ENCODE measurements at regions not wholly inside any gene's neighbourhood (a gene's known extent, or its start where the extent isn't known, plus 50 kb on each side); places are given as distances from the start of the nearest gene placed in this dataset.

GRCh38 chr4:38511702-38512101, 152.3 kb upstream of the KLF3 start:
- POLR2A ChIA-PET = no interaction called here
- Histone ChIP-seq H3K36me3 (ENCODE audit: insufficient read depth, low read length) (no peaks in the 10 kb centered on the region), H3K9me2 (ENCODE audit: insufficient read depth, low read length) (no peaks in the 10 kb centered on the region), H3K27ac (ENCODE audit: low read depth, low read length, poor library complexity, severe bottlenecking) (no peak overlapping the region), H3K4me3 (ENCODE audit: low read depth, low read length, poor library complexity, severe bottlenecking) (no peak overlapping the region), H3K9me3 (ENCODE audit: low read length) (no peaks in the 10 kb centered on the region), H3K4me2 (ENCODE audit: low read length) (no peak overlapping the region), H2AFZ (ENCODE audit: low read length) (no peak overlapping the region), H4K20me1 (ENCODE audit: insufficient read depth, low read length) (no peaks in the 10 kb centered on the region), H3K79me2 (ENCODE audit: insufficient read depth, low read depth, low read length) (no peaks in the 10 kb centered on the region), H3K4me1 (ENCODE audit: insufficient read depth, low read length, poor library complexity, severe bottlenecking) (no peaks in the 10 kb centered on the region)
- no peak for DNase-seq (ENCODE audit: low spot score)
- intact Hi-C loops (cut with micrococcal nuclease; ENCODE audit: unreplicated experiment) = no loop called here
- no peak for TF ChIP-seq EZH2phosphoT487 (IDR thresholded peaks at IDR 0.05; ENCODE audit: borderline replicate concordance, low read depth, low read length)
- TF ChIP-seq CTCF (conservative IDR thresholded peaks at IDR 0.05; ENCODE audit: low read length) = no peak
- BruUV-seq (replicated peaks) = no TSS peak
- CTCF ChIA-PET (ENCODE audit: unreplicated experiment) = no interaction called here

GRCh38 chr4:38512840-38513239, 151.2 kb upstream of the KLF3 start:
- Histone ChIP-seq H4K20me1 (ENCODE audit: insufficient read depth, low read length) (no peaks in the 10 kb centered on the region), H3K4me1 (ENCODE audit: insufficient read depth, low read length, poor library complexity, severe bottlenecking) (no peaks in the 10 kb centered on the region), H3K9me3 (ENCODE audit: low read length) (no peaks in the 10 kb centered on the region), H3K9me2 (ENCODE audit: insufficient read depth, low read length) (no peaks in the 10 kb centered on the region), H3K4me2 (ENCODE audit: low read length) (no peak overlapping the region), H3K4me3 (ENCODE audit: low read depth, low read length, poor library complexity, severe bottlenecking) (no peak overlapping the region), H3K27ac (ENCODE audit: low read depth, low read length, poor library complexity, severe bottlenecking) (no peak overlapping the region), H2AFZ (ENCODE audit: low read length) (no peak overlapping the region), H3K36me3 (ENCODE audit: insufficient read depth, low read length) (no peaks in the 10 kb centered on the region), H3K79me2 (ENCODE audit: insufficient read depth, low read depth, low read length) (no peaks in the 10 kb centered on the region)
- BruUV-seq (replicated peaks) = no TSS peak
- no peak for DNase-seq (ENCODE audit: low spot score)
- intact Hi-C loops (cut with micrococcal nuclease; ENCODE audit: unreplicated experiment) = no loop called here
- POLR2A ChIA-PET = interaction anchor here (1.1 kb wide), 1 partner anchor 8 kb away, joined by 3 read pairs; no protein-coding TSS in a partner anchor
- TF ChIP-seq EZH2phosphoT487 (IDR thresholded peaks at IDR 0.05; ENCODE audit: borderline replicate concordance, low read depth, low read length) (no peak), CTCF (conservative IDR thresholded peaks at IDR 0.05; ENCODE audit: low read length) (no peak)
- CTCF ChIA-PET (ENCODE audit: unreplicated experiment) = no interaction called here

- no peaks in the 10 kb centered on the region for H3K9me3 ChIP-seq (ENCODE audit: low read length)
- TF ChIP-seq CTCF (conservative IDR thresholded peaks at IDR 0.05; ENCODE audit: low read length) = no peak
- TF ChIP-seq EZH2phosphoT487 (IDR thresholded peaks at IDR 0.05; ENCODE audit: borderline replicate concordance, low read depth, low read length) = no peak
- CTCF ChIA-PET (ENCODE audit: unreplicated experiment) = no interaction called here
- H3K4me1 ChIP-seq (ENCODE audit: insufficient read depth, low read length, poor library complexity, severe bottlenecking) = no peaks in the 10 kb centered on the region
- H3K27ac ChIP-seq (ENCODE audit: low read depth, low read length, poor library complexity, severe bottlenecking) = no peak overlapping the region
- H3K79me2 ChIP-seq (ENCODE audit: insufficient read depth, low read depth, low read length) = no peaks in the 10 kb centered on the region
- no peaks in the 10 kb centered on the region for H3K36me3 ChIP-seq (ENCODE audit: insufficient read depth, low read length)
- no TSS peak for BruUV-seq (replicated peaks)
- no peaks in the 10 kb centered on the region for H4K20me1 ChIP-seq (ENCODE audit: insufficient read depth, low read length)
- H3K4me2 ChIP-seq (ENCODE audit: low read length) = no peak overlapping the region
- POLR2A ChIA-PET = no interaction called here
- no peak overlapping the region for H3K4me3 ChIP-seq (ENCODE audit: low read depth, low read length, poor library complexity, severe bottlenecking)
- no peak for DNase-seq (ENCODE audit: low spot score)
- H2AFZ ChIP-seq (ENCODE audit: low read length) = no peak overlapping the region
- intact Hi-C loops (cut with micrococcal nuclease; ENCODE audit: unreplicated experiment) = no loop called here
- no peaks in the 10 kb centered on the region for H3K9me2 ChIP-seq (ENCODE audit: insufficient read depth, low read length)
These were observed 149.4 kb upstream of the KLF3 start for GRCh38 chr4:38514465-38515146.

Data from OCI-LY7 (cell line).